A172 (cell line): ENCODE measurements at regions not wholly inside any gene's neighbourhood (a gene's known extent, or its start where the extent isn't known, plus 50 kb on each side); places are given as distances from the start of the nearest gene placed in this dataset.
"Not testable (repeated sequence)": the region's sequence is repeated elsewhere in the genome, so short reads cannot be mapped to it uniquely, and the experiment has no call there.

Experiments used
- DNase-seq: peaks from one replicate; pipeline ENCODE4 v3.0.0-alpha.2; 2015; ENCODE audit warnings: low spot score

DNA sequence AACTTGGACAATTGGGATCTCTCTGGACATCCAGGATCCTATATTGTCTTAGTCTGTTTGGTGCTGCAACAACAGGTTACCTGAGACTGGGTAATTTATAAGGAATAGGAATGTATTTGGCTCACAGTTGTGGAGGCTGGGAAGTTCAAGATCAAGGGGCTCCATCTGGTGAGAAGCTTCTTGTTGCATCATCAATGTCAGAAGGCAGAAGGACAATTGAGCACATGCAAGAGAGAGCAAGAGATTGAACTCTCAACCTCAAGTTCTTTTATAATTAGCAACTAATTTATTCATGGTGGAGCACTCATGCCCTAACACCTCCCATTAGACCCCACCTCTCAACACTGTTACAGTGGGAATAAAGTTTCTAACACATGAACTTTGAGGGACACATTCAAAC is 124.7 kb upstream of the ETV3 start:
- no peak for DNase-seq

DNA sequence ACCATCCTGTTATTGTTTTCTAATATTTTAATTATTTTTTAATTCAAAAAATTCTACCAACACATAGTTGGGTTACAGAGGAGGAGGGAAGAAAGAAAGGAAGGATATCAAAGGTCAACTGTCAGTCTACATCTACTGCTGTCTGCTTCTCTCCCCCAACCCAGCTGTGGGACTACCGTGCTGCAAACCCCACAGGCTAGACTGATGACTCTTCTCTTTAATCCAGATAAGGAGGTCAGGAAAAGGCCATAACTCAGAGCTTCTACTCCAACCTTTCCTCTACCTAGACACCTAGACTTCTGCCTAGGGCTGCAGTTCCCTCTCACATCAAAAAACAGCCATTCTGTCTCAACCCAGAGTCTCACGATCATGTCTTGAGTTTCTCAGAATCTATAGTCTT is 124.2 kb upstream of the ETV3 start:
- DNase-seq = no peak

- DNase-seq = not testable (repeated sequence)
Observed at GRCh38 chr1:157255891-157256290, 117.7 kb upstream of the ETV3 start.

DNA sequence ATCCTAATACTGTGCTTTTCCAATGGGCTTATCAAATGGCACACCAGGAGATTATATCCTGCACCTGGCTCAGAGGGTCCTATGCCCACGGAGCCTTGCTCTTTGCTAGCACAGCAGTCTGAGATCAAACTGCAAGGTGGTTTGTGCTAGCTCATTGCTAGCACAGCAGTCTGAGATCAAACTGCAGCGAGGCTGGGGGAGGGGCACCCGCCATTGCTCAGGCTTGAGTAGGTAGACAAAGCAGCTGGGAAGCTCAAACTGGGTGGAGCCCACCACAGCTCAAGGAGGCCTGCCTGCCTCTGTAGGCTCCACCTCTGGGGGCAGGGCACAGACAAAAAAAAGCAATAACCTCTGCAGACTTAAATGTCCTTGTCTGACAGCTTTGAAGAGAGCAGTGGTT is 116.0 kb upstream of the ETV3 start:
- not testable (repeated sequence) for DNase-seq

GRCh38 chr1:157252473-157252872 is 114.3 kb upstream of the ETV3 start:
- DNase-seq = no peak

- no peak for DNase-seq
Observed at GRCh38 chr1:157249739-157250138, 111.5 kb upstream of the ETV3 start.

DNA sequence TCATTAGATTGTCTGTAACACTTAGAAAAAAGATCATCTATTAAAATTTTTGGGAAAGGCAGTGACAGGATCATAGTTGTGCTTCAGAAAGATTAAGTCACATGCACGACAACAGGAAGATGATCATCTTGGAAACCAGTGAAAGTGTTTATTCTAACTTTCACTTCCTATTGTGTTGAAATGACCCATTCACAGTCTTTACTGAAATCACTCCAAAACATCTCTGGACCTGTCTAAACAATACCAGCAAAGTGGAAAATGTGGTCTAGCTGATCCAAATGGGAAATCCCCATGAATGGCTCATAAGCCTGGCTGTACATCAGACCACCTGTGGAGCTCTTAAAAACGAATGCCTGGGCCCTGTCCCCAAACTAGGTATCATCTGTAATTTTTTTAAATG is 111.1 kb upstream of the ETV3 start:
- no peak for DNase-seq

DNA sequence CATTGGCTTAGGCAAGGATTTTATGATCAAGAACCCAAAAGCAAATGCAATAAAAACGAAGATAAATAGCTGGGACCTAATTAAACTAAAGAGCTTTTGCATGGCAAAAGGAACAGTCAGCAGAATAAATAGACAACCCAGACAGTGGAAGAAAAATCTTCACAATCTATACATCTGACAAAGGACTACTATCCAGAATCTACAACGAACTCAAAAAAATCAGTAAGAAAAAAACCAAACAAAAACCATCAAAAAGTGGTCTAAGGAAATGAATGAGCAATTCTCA is 109.5 kb upstream of the ETV3 start:
- DNase-seq = not testable (repeated sequence)

- DNase-seq = no peak
Observed at GRCh38 chr1:157247005-157247763, 109.0 kb upstream of the ETV3 start.

DNA sequence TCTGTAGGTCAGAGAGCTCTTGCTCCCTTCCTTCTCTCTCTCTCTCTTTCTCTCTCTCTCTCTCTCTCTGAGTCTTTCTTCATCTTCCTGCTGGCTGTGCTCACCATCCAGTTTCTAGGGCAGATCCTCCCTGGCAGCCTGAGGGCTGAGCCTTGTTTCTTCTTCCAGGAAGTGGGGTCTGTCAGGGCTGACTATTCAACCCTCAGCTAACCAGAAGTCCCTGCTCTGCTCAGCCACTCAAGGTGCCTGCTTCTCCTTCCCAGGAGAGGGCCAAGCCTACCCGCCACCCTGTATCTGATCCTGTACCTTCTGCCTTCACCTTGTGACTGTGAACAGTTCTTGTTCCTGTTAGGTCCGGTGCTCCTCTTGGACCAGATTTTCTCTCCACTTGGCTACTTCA is 107.6 kb upstream of the ETV3 start:
- no peak for DNase-seq

DNA sequence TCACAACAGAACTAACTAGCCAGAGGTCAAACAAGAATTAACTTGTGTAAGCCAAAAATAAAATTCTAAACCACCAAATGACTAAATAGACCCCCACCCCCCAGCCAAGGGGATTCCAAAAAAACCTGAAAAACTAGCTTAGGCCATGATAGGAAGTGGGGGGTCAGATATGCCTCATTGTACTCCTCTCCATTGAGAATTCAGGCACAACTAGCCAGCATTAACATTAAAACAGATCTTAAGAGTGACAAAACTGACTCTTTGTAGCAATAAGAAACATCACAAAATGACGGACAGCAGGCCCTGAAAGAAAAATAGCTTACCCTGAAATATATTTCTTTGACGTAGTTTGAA is 103.0 kb upstream of the ETV3 start:
- no peak for DNase-seq

- no peak for DNase-seq
Observed at GRCh38 chr1:157240495-157241184, 102.4 kb upstream of the ETV3 start.

GRCh38 chr1:157239936-157240335 is 101.7 kb upstream of the ETV3 start:
- no peak for DNase-seq

- no peak for DNase-seq
Observed at GRCh38 chr1:157238585-157238984, 100.4 kb upstream of the ETV3 start.

DNA sequence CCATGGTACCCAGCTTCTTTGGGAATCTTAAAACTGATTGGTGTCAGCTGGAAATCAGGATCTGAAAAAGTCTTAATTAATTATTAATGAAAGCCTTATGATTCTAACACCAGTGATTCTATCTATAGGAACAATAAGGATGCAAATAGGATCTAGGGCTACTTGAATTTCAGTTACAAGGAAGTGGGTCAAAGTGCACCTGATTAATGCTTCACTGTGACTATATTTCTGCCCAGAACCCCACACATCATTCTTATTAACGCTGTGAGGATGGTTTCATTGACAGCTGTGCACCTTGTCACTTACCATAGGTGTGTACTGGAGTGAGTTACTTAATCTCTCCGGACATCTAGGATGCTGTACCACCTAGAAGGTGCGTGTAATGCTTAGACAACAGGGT is 99.8 kb upstream of the ETV3 start:
- DNase-seq = no peak

DNA sequence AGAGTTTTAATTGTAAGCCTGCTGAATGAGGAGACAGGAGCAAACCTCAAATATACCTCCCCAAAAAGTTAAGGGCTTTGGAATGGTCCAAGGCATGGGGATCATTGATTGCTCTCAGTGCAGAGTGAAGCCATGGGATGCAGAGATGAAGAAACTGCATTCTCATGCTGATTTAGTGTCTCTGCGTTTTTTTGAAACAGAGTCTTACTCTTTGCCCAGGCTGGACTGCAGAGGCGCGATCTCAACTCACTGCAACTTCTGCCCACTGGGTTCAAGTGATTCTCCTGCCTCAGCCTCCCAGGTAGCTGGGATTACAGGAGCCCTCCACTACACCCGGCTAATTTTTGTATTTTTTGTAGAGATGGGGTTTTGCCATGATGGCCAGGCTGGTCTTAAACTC is 99.3 kb upstream of the ETV3 start:
- DNase-seq = no peak

DNA sequence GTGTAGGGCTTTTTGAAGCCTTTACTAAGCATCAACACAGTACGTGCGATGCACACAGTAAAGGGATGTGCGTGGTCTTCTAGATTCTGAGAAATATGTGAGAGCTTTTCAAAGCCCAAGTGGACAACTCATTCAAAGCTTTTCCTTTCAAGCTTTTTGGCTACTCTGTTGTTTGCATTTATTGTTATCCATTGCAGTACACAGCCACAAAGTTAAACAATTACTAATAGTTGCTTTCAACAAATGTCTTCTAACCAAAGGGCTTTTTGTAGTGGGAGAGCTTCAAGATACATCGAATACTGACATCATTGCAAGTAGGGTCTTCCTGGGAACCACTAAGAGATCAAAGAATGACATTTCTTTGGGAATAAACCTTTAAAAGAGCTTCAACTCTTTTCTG is 97.9 kb upstream of the ETV3 start:
- DNase-seq = no peak

DNA sequence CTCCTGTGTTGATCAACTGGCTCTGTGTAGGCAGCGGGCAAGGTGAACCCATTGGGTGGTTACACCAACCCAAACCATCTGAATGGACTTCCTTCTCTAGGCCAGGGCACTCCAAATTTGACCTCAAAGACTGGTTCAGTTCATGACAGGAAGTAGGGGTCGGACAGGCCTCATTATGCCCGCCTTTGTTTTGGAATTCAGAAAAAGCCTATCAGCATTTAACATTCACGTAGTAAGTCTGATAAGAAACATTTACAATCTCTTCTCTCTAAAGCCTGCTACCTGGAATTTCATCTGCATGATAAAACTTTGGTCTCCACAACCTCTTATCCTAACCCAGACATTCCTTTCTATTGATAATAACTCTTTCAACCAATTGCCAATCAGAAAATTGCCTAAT is 97.1 kb upstream of the ETV3 start:
- no peak for DNase-seq

DNA sequence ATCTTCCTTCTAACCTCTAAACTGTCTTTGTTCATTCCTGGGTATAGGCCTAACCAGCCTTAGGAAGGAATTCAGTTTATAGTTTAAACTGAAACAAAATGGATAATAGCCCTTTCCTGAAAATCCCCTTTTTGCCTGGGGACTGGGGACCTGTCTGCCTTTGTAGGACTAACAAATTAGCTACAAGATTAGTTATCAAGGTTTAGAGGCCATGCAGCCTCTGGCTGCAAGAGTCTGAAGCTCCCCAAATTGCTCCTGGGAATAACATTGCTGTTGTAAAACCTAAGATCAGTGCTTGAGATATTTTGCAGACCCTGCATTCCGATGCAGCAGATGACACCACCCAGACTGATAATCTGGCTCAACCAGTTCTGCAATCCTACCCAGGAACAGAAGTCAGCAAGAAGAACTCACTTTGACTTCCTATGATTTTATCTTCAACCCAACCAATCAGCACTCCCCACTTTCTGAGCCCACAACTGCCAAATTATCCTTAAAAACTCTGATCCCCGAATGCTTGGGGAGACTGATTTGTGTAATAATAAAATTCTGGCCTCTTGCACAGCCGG is 96.6 kb upstream of the ETV3 start:
- no peak for DNase-seq

DNA sequence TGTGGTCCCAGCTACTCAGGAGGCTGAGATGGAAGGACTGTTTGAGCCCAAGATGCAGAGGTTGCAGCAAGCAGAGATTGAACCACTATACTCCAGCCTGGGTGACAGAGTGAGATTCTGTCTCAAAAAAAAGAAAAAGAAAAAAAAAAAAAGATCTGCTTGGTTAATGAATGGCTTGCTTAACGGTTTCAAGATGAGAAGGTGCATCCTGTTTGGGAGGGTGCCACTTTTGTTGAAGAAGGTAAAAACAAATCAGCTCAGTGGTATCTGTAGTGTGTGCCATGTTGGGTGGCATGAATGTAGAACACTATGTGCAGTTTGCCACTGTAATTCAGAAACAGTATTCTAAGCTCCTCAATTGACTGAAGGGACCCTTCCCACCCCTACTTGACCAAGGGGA is 94.9 kb upstream of the ETV3 start:
- no peak for DNase-seq

GRCh38 chr1:157231846-157232525 is 93.8 kb upstream of the ETV3 start:
- DNase-seq = no peak

DNA sequence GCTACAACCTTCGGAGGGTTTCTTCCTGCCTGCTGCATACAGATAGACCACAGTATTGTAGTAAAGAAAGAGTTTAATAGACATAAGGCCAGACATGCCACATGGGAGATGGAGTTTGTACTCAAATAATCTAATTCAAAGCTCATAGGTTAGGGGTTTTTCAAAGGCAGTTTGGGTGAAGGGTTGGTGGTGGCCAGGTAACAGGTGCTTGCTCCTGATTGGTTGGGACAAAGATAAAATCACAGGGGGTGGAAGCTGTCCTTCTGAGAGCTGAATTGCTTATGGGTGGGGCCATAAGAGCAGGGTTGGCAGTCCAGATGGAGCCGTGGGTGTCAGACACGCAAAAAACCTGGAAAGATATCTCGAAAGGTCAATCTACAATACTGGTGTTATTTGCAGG is 92.3 kb upstream of the ETV3 start:
- DNase-seq = no peak

- no peak for DNase-seq
Observed at GRCh38 chr1:157227700-157228099, 89.5 kb upstream of the ETV3 start.
